ENCODE measurements at regions not wholly inside any gene's neighbourhood (a gene's known extent, or its start where the extent isn't known, plus 50 kb on each side); places are given as distances from the start of the nearest gene placed in this dataset.
A peak's percentile ranks its signal among the peaks of the same experiment; 100 is the strongest.
"Not testable (repeated sequence)": the region's sequence is repeated elsewhere in the genome, so short reads cannot be mapped to it uniquely, and the experiment has no call there.

- Mint-ChIP-seq H3K27ac (peak overlapping the region in 1 of 3 experiments; percentile 96), H3K9me3 (peaks cover 5% of the 10 kb centered on the region), H3K36me3 (ENCODE audit: low read depth) (no peaks in the 10 kb centered on the region), H3K27me3 (ENCODE audit: low read depth) (peaks cover 13% of the 10 kb centered on the region), H3K4me1 (peaks cover 6% of the 10 kb centered on the region), H3K4me3 (no peak overlapping the region)
- TF ChIP-seq CTCF (IDR thresholded peaks at IDR 0.05; ENCODE audit: unreplicated experiment in 3 of 3) = no peak
Measured at GRCh38 chr14:76294876-76295275, 81.1 kb upstream of the ESRRB start.

- Mint-ChIP-seq H3K4me1 (peaks cover 3% of the 10 kb centered on the region), H3K27me3 (ENCODE audit: low read depth) (peaks cover 18% of the 10 kb centered on the region), H3K27ac (no peak overlapping the region), H3K4me3 (no peak overlapping the region), H3K36me3 (ENCODE audit: low read depth) (no peaks in the 10 kb centered on the region), H3K9me3 (peaks cover 5% of the 10 kb centered on the region)
- TF ChIP-seq CTCF (IDR thresholded peaks at IDR 0.05; ENCODE audit: unreplicated experiment in 3 of 3) = no peak
Measured at GRCh38 chr14:76298896-76299295, 77.0 kb upstream of the ESRRB start.

- not testable (repeated sequence) for H3K4me1 Mint-ChIP-seq; H3K4me3 Mint-ChIP-seq; H3K9me3 Mint-ChIP-seq; H3K27ac Mint-ChIP-seq; H3K36me3 Mint-ChIP-seq (ENCODE audit: low read depth)
- peaks cover 44% of the 10 kb centered on the region for H3K27me3 Mint-ChIP-seq (ENCODE audit: low read depth)
Measured at GRCh38 chr14:76303188-76303587, 72.7 kb upstream of the ESRRB start.

GRCh38 chr14:76304536-76305267 is 71.2 kb upstream of the ESRRB start:
- Mint-ChIP-seq H3K27ac (no peak overlapping the region), H3K27me3 (ENCODE audit: low read depth) (peaks cover 52% of the 10 kb centered on the region), H3K36me3 (ENCODE audit: low read depth) (no peaks in the 10 kb centered on the region)

GRCh38 chr14:76305268-76305826 is 70.6 kb upstream of the ESRRB start:
- Mint-ChIP-seq H3K36me3 (ENCODE audit: low read depth) (no peaks in the 10 kb centered on the region), H3K4me3 (no peak overlapping the region), H3K27ac (no peak overlapping the region), H3K27me3 (ENCODE audit: low read depth) (peaks cover 59% of the 10 kb centered on the region), H3K4me1 (peaks cover 4% of the 10 kb centered on the region), H3K9me3 (no peaks in the 10 kb centered on the region)
- TF ChIP-seq CTCF (IDR thresholded peaks at IDR 0.05; ENCODE audit: unreplicated experiment in 3 of 3) = no peak

More at GRCh38 chr14:76304536-76305267, 71.2 kb upstream of the ESRRB start:
- H3K9me3 Mint-ChIP-seq = no peaks in the 10 kb centered on the region
- no peak overlapping the region for H3K4me3 Mint-ChIP-seq
- TF ChIP-seq CTCF (IDR thresholded peaks at IDR 0.05; ENCODE audit: unreplicated experiment in 3 of 3) = no peak
- H3K4me1 Mint-ChIP-seq = no peaks in the 10 kb centered on the region

GRCh38 chr14:76306131-76306530 is 69.8 kb upstream of the ESRRB start:
- peaks cover 66% of the 10 kb centered on the region for H3K27me3 Mint-ChIP-seq (ENCODE audit: low read depth)
- H3K4me3 Mint-ChIP-seq = no peak overlapping the region
- no peaks in the 10 kb centered on the region for H3K9me3 Mint-ChIP-seq
- no peaks in the 10 kb centered on the region for H3K36me3 Mint-ChIP-seq (ENCODE audit: low read depth)
- no peak for TF ChIP-seq CTCF (IDR thresholded peaks at IDR 0.05; ENCODE audit: unreplicated experiment in 3 of 3)
- H3K27ac Mint-ChIP-seq = no peak overlapping the region
- peaks cover 11% of the 10 kb centered on the region for H3K4me1 Mint-ChIP-seq

All from nephron (organoid).